Gastroesophageal sphincter (tissue), 3 donors: ENCODE measurements at regions not wholly inside any gene's neighbourhood (a gene's known extent, or its start where the extent isn't known, plus 50 kb on each side); places are given as distances from the start of the nearest gene placed in this dataset.

Experiments
- CTCF ChIP-seq, 4 experiments: fragments of 200-600 bp in 2 of 4; fragments of 450-650 bp in 2 of 4; sonication (generic) in 1 of 4; IDR thresholded peaks; one replicate each; pipeline ENCODE4 v1.5.1; 2017 to 2019; ENCODE audit warnings: antibody characterized with exemption in 4 of 4, mild to moderate bottlenecking in 2 of 4, moderate library complexity in 2 of 4
- POLR2A ChIP-seq, 2 donors: fragments of 450-650 bp; IDR thresholded peaks; one replicate each; pipeline ENCODE4 v1.6.1; 2017; ENCODE audit warnings: antibody characterized with exemption in 2 of 2, mild to moderate bottlenecking in 2 of 2, moderate library complexity in 1 of 2

GRCh38 chr11:105245781-105246315 is 106.3 kb upstream of the CARD18 start:
- TF ChIP-seq CTCF (IDR thresholded peaks at IDR 0.05), result no peak
- TF ChIP-seq POLR2A (IDR thresholded peaks at IDR 0.05), result no peak
